C4-2B (cell line): ENCODE measurements at regions not wholly inside any gene's neighbourhood (a gene's known extent, or its start where the extent isn't known, plus 50 kb on each side); places are given as distances from the start of the nearest gene placed in this dataset.

ENCODE experiments used
- CTCF ChIP-seq: fragments of 450-650 bp; conservative IDR thresholded peaks from 2 replicates; pipeline ENCODE4 v1.5.1; 2017; ENCODE audit warnings: mild to moderate bottlenecking
- ZFX ChIP-seq: fragments of 450-650 bp; IDR thresholded peaks from 2 replicates; pipeline ENCODE4 v1.6.1; 2017

- no peak for TF ChIP-seq CTCF
- TF ChIP-seq ZFX, result no peak
Measured at GRCh38 chr5:163760498-163760897, 255.1 kb downstream of the MAT2B start.
